ENCODE measurements at regions not wholly inside any gene's neighbourhood (a gene's known extent, or its start where the extent isn't known, plus 50 kb on each side); places are given as distances from the start of the nearest gene placed in this dataset.

- no peak for TF ChIP-seq ARNT (IDR thresholded peaks at IDR 0.05)
- no peak for TF ChIP-seq SP1 (IDR thresholded peaks at IDR 0.05)
- TF ChIP-seq NFRKB (IDR thresholded peaks at IDR 0.05) = no peak
- no peak for TF ChIP-seq HDGF (IDR thresholded peaks at IDR 0.05; ENCODE audit: borderline replicate concordance)
- no peak for TF ChIP-seq ELF4 (IDR thresholded peaks at IDR 0.05)
- TF ChIP-seq CTBP1 (IDR thresholded peaks at IDR 0.05; ENCODE audit: borderline replicate concordance) = no peak
- no peak for TF ChIP-seq BHLHE40 (IDR thresholded peaks at IDR 0.05; ENCODE audit: borderline replicate concordance)
- no peak for TF ChIP-seq TARDBP (IDR thresholded peaks at IDR 0.05)
- TF ChIP-seq FOXM1 (IDR thresholded peaks at IDR 0.05; ENCODE audit: borderline replicate concordance) = no peak
- no peak for TF ChIP-seq ZNF384 (IDR thresholded peaks at IDR 0.05)
- TF ChIP-seq SUZ12 (IDR thresholded peaks at IDR 0.05) = no peak
- TF ChIP-seq FOXA1 (IDR thresholded peaks at IDR 0.05) = no peak
- TF ChIP-seq FOXK2 (IDR thresholded peaks at IDR 0.05) = no peak
These were observed 204.3 kb downstream of the SLITRK1 start for GRCh38 chr13:83677985-83678384.
